ENCODE measurements at regions not wholly inside any gene's neighbourhood (a gene's known extent, or its start where the extent isn't known, plus 50 kb on each side); places are given as distances from the start of the nearest gene placed in this dataset.

- TF ChIP-seq, protein P1, sequence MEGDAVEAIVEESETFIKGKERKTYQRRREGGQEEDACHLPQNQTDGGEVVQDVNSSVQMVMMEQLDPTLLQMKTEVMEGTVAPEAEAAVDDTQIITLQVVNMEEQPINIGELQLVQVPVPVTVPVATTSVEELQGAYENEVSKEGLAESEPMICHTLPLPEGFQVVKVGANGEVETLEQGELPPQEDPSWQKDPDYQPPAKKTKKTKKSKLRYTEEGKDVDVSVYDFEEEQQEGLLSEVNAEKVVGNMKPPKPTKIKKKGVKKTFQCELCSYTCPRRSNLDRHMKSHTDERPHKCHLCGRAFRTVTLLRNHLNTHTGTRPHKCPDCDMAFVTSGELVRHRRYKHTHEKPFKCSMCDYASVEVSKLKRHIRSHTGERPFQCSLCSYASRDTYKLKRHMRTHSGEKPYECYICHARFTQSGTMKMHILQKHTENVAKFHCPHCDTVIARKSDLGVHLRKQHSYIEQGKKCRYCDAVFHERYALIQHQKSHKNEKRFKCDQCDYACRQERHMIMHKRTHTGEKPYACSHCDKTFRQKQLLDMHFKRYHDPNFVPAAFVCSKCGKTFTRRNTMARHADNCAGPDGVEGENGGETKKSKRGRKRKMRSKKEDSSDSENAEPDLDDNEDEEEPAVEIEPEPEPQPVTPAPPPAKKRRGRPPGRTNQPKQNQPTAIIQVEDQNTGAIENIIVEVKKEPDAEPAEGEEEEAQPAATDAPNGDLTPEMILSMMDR (conservative IDR thresholded peaks at IDR 0.05): no peak
- no peak for TF ChIP-seq EZH2 (IDR thresholded peaks at IDR 0.05; ENCODE audit: low read depth)
Measured at GRCh38 chr12:97316321-97316720, 146.3 kb upstream of the RMST start.
